ENCODE measurements at regions not wholly inside any gene's neighbourhood (a gene's known extent, or its start where the extent isn't known, plus 50 kb on each side); places are given as distances from the start of the nearest gene placed in this dataset.

DNA sequence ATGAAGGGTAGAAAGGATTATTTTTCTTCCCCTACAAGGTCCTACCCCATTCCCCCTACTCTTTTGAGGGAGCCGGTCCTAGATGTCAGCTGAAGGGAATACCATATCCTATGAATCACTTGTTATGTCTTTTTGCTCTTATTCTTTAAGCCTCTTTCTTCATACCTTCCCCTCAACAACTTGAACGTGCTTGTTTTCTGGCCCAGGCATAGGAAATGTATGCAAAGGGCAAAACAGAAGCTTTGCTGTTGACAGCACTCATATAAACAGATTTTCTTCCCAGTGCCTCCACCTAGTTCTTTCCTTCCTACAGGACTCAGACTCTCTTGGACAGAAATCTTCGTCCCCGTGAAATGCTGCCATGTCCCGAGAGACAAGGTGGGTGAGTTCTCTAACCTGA lies 64.6 kb downstream of the TMEM17 start:
- no peak for DNase-seq (ENCODE audit: low spot score)
- H3K27me3 ChIP-seq (ENCODE audit: control insufficient read depth in 4 of 4, insufficient read depth in 4 of 4, low read length in 3 of 4): no peaks in the 10 kb centered on the region
- no peaks in the 10 kb centered on the region for H3K9me3 ChIP-seq (ENCODE audit: control insufficient read depth in 4 of 4, low read length in 3 of 4)
- no peaks in the 10 kb centered on the region for H3K36me3 ChIP-seq (ENCODE audit: control insufficient read depth in 4 of 4, insufficient read depth in 3 of 4, low read depth in 1 of 4, low read length in 3 of 4)
- no peak for TF ChIP-seq HNF4G (IDR thresholded peaks at IDR 0.05)
- TF ChIP-seq GABPA (IDR thresholded peaks at IDR 0.05 in 1 of 2, conservative IDR thresholded peaks at IDR 0.05 in 1 of 2): no peak
- 96% methylated on average over 5 of the region's 5 CpGs for WGBS
- no peaks in the 10 kb centered on the region for H3K4me1 ChIP-seq (ENCODE audit: control insufficient read depth in 4 of 4, insufficient read depth in 4 of 4, low read length in 3 of 4)
- no peak overlapping the region for H3K4me3 ChIP-seq (ENCODE audit: low read depth in 1 of 3, low read length in 3 of 3)
- no peak overlapping the region for H3K9ac ChIP-seq (ENCODE audit: low read depth in 1 of 2, low read length in 2 of 2)
- no peak overlapping the region for H3K27ac ChIP-seq (ENCODE audit: low read depth in 1 of 2, low read length in 2 of 2)

DNA sequence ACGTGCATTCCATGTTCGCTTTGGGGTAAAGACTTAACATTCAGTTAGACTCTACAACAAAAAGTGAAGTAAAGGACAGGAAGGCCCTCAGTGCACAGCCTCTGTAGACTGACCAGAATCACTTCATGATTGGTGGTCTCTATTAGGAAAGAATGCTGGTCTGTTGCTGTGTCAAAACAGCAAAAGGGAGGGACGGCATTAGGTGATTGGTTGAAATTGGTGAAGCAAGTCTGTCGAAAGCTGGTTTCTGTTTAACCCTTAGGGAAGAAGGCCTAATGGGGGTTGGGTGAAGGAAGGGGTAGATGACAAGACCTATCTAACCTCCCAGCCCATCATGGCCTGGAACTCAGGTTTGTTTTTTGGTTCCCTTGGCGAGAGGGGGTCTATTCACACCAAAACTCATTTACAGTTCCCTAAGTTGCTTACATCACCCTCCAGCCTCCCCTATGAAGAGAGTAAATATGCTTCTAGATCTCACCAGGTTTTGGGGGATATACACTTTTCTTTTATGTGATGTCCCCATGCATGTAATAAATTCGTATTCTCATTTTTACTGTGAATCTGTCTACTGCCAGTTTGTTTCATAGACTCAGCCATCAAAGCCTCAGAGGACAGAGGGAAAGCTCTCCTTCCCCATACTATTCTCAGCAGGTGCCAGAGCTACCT lies 65.6 kb downstream of the TMEM17 start:
- H3K27ac ChIP-seq (ENCODE audit: low read depth in 1 of 2, low read length in 2 of 2): no peak overlapping the region
- no peaks in the 10 kb centered on the region for H3K4me1 ChIP-seq (ENCODE audit: control insufficient read depth in 4 of 4, insufficient read depth in 4 of 4, low read length in 3 of 4)
- no peak overlapping the region for H3K4me3 ChIP-seq (ENCODE audit: low read depth in 1 of 3, low read length in 3 of 3)
- WGBS: 93% methylated on average over 6 of the region's 6 CpGs
- H3K9me3 ChIP-seq (ENCODE audit: control insufficient read depth in 4 of 4, low read length in 3 of 4): no peaks in the 10 kb centered on the region
- no peak for DNase-seq (ENCODE audit: low spot score)
- TF ChIP-seq SP1 (IDR thresholded peaks at IDR 0.05) (no peak), RXRA (IDR thresholded peaks at IDR 0.05) (no peak), NR2F2 (IDR thresholded peaks at IDR 0.05) (no peak), JUND (IDR thresholded peaks at IDR 0.05) (no peak), YY1 (IDR thresholded peaks at IDR 0.05) (no peak), RAD21 (IDR thresholded peaks at IDR 0.05) (no peak), TAF1 (conservative IDR thresholded peaks at IDR 0.05) (no peak), EGR1 (IDR thresholded peaks at IDR 0.05; ENCODE audit: low read depth in 2 of 2) (no peak), FOXA2 (IDR thresholded peaks at IDR 0.05) (no peak), GABPA (IDR thresholded peaks at IDR 0.05 in 1 of 2, conservative IDR thresholded peaks at IDR 0.05 in 1 of 2) (no peak), FOXA1 (IDR thresholded peaks at IDR 0.05) (no peak), HNF4A (conservative IDR thresholded peaks at IDR 0.05) (no peak)
- TF ChIP-seq, protein P1, sequence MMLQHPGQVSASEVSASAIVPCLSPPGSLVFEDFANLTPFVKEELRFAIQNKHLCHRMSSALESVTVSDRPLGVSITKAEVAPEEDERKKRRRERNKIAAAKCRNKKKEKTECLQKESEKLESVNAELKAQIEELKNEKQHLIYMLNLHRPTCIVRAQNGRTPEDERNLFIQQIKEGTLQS (IDR thresholded peaks at IDR 0.05): no peak
- TF ChIP-seq, protein P2, sequence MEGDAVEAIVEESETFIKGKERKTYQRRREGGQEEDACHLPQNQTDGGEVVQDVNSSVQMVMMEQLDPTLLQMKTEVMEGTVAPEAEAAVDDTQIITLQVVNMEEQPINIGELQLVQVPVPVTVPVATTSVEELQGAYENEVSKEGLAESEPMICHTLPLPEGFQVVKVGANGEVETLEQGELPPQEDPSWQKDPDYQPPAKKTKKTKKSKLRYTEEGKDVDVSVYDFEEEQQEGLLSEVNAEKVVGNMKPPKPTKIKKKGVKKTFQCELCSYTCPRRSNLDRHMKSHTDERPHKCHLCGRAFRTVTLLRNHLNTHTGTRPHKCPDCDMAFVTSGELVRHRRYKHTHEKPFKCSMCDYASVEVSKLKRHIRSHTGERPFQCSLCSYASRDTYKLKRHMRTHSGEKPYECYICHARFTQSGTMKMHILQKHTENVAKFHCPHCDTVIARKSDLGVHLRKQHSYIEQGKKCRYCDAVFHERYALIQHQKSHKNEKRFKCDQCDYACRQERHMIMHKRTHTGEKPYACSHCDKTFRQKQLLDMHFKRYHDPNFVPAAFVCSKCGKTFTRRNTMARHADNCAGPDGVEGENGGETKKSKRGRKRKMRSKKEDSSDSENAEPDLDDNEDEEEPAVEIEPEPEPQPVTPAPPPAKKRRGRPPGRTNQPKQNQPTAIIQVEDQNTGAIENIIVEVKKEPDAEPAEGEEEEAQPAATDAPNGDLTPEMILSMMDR (IDR thresholded peaks at IDR 0.05; ENCODE audit: low read depth, low read length, missing input control): no peak
- TF ChIP-seq, protein P3, sequence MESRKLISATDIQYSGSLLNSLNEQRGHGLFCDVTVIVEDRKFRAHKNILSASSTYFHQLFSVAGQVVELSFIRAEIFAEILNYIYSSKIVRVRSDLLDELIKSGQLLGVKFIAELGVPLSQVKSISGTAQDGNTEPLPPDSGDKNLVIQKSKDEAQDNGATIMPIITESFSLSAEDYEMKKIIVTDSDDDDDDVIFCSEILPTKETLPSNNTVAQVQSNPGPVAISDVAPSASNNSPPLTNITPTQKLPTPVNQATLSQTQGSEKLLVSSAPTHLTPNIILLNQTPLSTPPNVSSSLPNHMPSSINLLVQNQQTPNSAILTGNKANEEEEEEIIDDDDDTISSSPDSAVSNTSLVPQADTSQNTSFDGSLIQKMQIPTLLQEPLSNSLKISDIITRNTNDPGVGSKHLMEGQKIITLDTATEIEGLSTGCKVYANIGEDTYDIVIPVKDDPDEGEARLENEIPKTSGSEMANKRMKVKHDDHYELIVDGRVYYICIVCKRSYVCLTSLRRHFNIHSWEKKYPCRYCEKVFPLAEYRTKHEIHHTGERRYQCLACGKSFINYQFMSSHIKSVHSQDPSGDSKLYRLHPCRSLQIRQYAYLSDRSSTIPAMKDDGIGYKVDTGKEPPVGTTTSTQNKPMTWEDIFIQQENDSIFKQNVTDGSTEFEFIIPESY (IDR thresholded peaks at IDR 0.05): no peak
- TF ChIP-seq, protein P4, sequence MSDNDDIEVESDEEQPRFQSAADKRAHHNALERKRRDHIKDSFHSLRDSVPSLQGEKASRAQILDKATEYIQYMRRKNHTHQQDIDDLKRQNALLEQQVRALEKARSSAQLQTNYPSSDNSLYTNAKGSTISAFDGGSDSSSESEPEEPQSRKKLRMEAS (IDR thresholded peaks at IDR 0.05): no peak
- TF ChIP-seq, protein P5, sequence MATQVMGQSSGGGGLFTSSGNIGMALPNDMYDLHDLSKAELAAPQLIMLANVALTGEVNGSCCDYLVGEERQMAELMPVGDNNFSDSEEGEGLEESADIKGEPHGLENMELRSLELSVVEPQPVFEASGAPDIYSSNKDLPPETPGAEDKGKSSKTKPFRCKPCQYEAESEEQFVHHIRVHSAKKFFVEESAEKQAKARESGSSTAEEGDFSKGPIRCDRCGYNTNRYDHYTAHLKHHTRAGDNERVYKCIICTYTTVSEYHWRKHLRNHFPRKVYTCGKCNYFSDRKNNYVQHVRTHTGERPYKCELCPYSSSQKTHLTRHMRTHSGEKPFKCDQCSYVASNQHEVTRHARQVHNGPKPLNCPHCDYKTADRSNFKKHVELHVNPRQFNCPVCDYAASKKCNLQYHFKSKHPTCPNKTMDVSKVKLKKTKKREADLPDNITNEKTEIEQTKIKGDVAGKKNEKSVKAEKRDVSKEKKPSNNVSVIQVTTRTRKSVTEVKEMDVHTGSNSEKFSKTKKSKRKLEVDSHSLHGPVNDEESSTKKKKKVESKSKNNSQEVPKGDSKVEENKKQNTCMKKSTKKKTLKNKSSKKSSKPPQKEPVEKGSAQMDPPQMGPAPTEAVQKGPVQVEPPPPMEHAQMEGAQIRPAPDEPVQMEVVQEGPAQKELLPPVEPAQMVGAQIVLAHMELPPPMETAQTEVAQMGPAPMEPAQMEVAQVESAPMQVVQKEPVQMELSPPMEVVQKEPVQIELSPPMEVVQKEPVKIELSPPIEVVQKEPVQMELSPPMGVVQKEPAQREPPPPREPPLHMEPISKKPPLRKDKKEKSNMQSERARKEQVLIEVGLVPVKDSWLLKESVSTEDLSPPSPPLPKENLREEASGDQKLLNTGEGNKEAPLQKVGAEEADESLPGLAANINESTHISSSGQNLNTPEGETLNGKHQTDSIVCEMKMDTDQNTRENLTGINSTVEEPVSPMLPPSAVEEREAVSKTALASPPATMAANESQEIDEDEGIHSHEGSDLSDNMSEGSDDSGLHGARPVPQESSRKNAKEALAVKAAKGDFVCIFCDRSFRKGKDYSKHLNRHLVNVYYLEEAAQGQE (IDR thresholded peaks at IDR 0.05): no peak
- no peak overlapping the region for H3K9ac ChIP-seq (ENCODE audit: low read depth in 1 of 2, low read length in 2 of 2)
- no peaks in the 10 kb centered on the region for H3K36me3 ChIP-seq (ENCODE audit: control insufficient read depth in 4 of 4, insufficient read depth in 3 of 4, low read depth in 1 of 4, low read length in 3 of 4)
- no peaks in the 10 kb centered on the region for H3K27me3 ChIP-seq (ENCODE audit: control insufficient read depth in 4 of 4, insufficient read depth in 4 of 4, low read length in 3 of 4)

All from liver (tissue), 8 donors.